HG03175 (cell line): ENCODE measurements at regions not wholly inside any gene's neighbourhood (a gene's known extent, or its start where the extent isn't known, plus 50 kb on each side); places are given as distances from the start of the nearest gene placed in this dataset.
"Not testable (repeated sequence)": the region's sequence is repeated elsewhere in the genome, so short reads cannot be mapped to it uniquely, and the experiment has no call there.

ENCODE experiments used
- ATAC-seq: cut with Tn5 transposase; IDR thresholded peaks from one replicate; pipeline ENCODE4 v1.9.1; 2021; ENCODE audit warnings: mild to moderate bottlenecking, moderate library complexity; ENCODE audit not compliant: unreplicated experiment

DNA sequence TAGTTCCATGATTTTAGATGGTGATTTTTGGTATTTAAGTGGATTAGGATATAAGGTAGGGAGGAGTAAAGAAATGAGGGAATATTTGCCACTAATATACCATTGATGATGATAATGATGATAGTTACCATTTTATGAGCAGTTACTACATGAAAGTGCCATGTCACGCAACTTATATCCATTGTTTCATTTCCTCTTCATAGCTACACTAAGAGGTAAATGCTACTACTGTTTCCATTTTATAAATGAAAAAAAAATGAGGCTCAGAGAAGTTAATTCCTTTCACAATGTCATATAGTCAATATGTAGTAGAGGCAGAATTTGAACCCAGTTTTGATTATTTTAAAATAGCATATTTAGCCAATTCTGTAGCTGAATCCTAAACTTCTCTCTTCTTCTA lies 112.2 kb upstream of the ADRA1B start:
- ATAC-seq, result no peak

DNA sequence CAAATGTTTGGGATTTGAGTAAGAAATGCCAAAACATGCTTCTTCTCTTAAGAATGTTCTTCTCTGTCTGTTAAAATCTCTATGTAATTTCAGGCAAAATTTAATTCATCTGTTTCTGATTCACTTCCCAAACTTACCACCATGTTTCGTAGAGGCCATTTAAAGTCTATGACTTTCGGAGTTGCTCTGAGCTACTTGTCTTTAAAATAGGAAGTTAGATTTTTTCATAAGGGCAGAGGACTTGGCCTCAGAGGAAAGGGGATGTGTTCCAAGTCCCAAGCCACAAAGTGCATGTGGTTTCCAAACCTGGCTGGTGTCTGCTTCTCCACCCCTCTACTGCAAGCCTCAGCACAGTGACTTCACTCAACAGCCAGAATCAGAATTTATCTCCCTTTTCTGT lies 111.3 kb upstream of the ADRA1B start:
- ATAC-seq, result no peak

DNA sequence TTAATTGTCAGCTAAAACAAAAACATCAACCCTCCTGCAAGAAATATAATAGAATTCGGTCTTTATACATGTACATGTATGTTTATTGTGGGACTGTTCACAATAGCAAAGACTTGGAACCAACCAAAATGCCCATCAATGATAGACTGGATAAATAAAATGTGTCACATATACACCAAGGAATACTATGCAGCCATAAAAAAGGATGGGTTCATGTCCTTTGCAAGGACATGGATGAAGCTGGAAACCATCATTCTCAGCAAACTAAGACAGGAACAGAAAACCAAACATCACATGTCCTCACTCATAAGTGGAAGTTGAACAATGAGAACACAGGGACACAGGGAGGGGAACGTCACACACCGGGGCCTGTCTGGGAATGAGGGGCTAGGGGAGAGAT lies 109.1 kb upstream of the ADRA1B start:
- ATAC-seq, result not testable (repeated sequence)

DNA sequence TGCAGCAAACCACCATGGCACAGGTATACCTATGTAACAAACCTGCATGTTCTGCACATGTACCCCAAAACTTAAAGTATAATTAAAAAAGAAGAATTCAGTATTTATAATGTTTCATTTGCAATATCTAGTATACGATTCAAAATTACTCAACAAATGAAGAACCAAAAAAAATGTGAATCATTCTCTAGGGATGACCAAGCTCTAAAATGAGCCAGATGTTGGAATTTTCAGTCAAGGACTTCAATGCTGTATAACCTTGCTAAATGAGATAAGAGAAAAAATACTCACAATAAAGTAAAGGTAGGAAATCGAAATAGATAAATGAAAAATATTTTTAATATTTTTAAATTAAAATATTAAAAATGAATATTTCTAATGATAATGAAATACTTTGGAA lies 108.7 kb upstream of the ADRA1B start:
- ATAC-seq, result no peak

DNA sequence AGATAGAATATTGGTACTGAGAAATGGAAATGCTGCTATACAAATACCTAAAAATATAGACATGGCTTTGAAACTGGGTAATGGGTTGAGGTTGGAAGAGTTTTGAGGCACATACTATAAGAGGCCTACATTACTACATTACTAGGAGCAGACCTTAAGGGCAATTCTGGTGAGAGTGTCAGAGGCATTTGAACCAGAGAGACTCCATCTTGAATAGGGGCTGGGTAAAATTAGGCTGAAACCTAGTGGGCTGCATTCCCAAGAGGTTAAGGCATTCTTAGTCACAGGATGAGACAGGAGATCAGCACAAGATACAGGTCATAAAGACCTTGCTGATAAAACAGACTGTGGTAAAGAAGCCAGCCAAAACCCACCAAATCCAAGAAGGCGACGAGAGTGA lies 104.6 kb upstream of the ADRA1B start:
- no peak for ATAC-seq

DNA sequence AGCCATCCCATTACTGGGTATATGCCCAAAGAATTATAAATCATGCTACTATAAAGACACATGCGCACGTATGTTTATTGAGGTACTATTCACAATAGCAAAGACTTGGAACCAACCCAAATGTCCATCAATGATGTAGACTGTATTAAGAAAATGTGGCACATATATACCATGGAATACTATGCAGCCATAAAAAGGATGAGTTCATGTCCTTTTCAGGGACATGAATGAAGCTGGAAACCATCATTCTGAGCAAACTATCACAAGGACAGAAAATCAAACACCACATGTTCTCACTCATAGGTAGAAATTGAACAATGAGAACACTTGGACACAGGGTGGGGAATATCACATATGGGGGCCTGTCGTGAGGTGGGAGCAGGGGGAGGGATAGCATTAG lies 103.5 kb upstream of the ADRA1B start:
- not testable (repeated sequence) for ATAC-seq

DNA sequence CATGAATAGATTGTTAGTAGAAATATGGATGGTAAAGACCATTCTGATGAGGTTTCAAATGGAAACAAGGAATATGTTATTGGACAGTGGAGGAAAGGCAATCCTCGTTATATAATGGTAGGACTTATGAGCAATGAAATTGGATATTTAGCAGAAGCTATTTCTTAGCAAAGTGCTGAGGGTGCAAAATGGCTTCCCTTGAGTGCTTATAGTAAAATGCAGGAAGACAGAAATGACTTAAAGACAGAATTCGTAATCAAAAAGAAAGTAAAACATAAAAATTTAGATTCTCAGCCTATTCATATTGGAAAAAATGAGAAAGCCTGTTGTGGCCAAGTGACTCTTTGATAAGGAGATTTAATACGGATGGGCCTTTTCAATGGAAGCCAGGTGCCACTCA lies 102.1 kb upstream of the ADRA1B start:
- no peak for ATAC-seq

DNA sequence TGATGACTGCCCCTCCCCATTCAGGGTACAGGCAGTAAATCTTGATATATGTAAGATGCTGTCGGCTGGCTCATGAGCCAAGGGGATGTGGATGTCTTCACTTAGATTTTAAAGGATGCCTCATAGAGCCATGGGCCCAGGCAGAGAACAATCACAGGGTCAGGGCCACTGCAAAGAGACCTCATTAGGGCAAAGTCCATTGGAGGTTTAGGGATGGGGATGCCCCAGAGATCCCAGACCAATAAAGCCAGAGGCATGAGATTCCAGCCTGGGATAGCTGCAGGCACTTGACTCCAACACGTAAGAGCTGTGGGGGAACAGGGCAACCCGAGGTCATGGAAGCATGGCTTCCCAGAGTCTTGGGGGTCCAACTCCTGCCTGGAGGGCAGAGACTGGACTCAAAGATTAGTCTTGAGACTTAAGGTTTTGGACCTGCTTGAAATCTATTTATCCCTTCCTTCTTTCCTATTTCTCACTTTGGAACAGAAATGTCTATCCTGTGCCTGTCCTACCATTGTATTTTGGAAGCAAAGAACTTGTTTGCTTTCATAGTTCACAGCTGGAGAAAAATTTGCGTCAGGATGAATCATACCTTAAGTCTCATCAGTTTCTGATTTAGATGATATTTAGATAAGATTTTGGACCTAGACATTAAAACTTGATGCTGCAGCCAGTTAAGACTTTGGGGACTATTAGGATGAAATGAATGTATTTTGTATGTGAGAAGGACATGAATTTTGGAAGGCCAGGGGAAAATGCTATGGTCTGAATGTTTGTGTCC lies 101.3 kb upstream of the ADRA1B start:
- no peak for ATAC-seq

DNA sequence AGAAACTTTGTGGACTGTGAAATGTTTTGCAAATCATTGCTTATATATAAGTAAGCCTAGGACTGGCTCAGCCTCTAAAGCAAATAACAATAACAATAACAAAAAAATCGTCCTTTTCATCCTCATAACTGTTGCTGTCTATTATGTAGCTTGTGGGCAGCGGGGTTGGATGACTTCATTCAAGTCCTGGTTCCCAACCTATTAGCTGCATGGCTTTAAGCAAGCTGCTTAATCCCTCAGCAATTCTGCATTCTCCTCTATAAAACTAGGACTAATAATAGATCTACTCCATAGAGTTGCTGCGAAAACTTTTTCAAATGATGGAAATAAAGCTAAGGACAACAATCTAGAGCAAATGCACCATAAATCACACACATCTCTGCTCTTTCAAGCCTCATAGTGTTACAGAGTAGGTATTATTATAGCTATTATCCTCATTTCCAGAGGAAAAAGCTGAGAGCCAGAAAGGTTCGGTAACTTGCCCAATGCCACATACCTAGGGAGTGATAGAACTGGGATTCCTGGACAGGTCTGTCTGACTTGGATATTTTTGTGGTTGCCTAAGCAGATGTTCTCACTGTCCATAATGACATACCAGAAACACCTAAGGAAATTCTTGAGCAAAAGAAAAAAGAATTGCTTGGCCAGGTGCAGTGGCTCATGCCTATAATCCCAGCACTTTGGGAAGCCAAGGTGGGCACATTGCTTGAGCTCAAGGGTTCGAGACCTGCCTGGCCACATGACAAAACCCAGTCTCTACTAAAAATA lies 98.8 kb upstream of the ADRA1B start:
- no peak for ATAC-seq

DNA sequence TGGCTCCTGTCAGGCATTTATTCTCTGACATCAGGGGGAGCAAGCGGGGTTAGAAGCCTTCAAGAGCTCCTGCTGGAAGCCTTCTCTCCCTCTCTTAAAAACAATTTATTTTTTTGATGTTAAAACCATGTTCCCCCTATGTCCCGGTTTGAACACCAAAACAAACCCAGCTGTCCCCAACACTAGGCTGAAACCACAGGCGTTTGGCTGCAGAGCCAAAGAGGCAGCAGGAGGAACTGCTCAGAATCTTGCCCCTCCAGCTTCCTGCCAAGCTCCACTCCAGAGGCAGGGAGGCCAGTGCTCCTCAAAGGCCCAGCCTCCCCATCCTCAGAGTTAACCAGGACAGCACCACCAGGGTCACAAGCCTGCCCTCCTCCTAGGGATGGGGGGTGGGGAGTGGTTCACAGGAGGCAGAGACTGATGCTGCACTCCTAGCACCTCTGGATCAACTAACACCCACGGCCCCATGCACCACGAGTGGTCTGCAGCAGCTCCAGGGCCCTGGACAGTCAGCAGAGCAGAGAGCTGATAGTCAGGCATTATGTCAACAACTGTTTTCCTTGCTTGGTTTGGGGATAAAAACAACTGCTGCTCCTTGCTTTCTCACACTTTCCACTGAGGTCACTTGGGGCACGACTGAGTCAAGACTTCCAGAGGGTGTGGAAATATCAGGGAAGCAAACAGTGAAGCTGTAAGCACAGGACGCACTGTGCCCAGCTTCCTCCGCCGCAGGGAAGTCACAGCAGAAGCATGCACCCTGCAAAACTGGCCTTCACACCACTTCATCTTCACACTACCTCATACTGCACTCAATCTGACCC lies 96.5 kb upstream of the ADRA1B start:
- no peak for ATAC-seq

DNA sequence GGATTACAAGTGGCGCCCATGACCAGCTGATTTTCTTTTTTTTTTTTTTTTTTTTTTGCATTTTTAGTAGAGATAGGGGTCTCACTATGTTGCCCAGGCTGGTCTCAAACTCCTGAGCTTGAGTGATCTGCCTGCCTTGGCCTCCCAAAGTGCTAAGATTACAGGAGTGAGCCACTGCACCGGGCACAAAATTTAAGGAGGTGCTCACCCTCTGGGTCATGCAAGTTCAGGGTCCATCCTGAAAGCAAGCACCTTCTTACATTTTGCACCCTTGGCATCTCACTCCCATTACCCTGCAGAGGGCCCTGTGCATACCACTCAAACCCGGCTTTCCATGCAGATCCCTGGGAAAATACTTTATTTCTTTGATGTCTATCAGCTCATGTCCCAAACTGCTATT lies 95.6 kb upstream of the ADRA1B start:
- no peak for ATAC-seq

DNA sequence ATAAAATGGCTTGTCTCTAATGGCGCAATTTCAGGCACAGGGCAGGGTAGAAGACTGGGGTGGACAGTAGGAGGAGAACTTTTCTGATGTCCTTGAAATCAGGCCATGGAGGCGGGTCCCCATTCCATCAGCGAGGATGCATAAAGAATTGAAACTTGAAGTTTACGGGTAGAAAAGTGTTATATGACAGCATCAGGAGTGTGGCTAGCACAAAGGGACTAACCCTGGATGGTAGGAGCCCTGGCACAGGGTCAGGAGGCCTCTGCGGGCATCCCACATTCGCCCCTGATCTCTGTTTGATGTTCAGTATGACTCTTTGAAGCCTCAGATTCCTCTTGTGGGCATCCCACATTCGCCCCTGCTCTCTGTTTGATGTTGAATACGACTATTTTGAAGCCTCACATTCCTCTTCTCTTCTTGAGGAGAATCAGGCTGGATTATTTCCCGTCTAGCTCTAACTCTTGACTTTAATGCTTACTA lies 94.8 kb upstream of the ADRA1B start:
- no peak for ATAC-seq

DNA sequence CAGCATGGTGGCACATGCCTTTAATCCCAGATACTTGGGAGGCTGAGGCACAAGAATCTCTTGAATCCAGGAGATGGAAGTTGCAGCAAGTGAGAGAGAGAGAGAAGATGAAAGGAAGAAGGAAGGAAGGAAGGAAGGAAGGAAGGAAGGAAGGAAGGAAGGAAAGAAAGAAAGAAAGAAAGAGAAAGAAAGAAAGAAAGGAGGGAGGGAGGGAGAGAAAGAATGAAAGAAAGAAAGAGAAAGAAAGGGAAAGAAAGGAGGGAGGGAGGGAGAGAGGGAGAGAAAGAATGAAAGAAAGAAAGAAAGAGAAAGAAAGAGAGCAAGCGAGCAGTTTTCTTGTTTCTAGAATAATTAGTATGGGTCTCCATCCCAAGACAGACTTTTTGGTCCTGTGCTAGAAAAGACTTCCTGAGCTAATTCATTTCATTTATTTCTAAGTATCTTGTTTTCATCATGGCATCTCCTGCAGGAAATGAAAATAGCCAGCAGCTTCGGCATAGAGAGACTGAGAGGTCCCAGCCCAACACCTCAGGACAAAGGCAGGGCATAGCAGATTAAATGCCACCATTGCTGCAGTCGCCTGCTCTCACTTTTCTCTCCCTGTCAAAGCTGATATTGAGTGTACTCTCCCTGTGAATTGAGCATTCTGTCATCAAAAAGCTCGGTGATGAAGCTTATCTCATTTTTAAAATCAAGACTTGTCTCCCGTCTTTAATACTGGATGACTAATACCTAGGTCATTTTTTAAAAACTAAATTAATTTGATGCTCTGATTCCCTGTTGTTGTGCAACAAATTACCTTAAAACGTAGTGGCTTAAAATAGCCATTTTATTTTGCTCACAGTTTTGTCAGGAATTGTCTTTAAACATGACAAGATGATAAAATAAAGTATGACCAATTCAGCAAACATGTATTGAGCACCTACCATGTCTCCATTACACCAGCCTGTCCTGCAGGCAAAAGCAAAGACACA lies 91.8 kb upstream of the ADRA1B start:
- no peak for ATAC-seq

DNA sequence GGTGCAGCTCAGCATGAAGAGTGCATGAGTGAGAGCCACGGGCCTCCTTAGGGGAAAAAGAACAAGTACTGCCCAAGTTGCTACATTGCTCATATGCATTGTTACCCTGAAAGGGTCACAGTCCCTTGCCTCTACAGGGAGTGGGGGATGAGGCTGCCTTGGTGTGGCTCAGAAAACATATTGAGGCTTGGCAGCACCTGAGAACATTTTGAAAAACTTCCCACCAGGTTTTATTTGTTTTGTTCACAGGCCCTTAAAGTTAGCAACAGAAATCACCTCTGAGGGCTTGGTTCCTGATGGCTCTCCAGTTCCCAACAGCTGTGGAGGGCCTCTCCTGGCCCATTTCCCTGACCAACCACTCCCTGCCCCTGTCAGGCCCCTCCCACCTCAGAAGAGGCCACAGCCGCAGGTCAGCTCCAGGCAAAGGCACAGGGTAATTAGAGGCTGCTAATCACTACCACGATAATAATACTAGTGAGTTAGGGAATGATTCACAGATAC lies 90.7 kb upstream of the ADRA1B start:
- no peak for ATAC-seq

DNA sequence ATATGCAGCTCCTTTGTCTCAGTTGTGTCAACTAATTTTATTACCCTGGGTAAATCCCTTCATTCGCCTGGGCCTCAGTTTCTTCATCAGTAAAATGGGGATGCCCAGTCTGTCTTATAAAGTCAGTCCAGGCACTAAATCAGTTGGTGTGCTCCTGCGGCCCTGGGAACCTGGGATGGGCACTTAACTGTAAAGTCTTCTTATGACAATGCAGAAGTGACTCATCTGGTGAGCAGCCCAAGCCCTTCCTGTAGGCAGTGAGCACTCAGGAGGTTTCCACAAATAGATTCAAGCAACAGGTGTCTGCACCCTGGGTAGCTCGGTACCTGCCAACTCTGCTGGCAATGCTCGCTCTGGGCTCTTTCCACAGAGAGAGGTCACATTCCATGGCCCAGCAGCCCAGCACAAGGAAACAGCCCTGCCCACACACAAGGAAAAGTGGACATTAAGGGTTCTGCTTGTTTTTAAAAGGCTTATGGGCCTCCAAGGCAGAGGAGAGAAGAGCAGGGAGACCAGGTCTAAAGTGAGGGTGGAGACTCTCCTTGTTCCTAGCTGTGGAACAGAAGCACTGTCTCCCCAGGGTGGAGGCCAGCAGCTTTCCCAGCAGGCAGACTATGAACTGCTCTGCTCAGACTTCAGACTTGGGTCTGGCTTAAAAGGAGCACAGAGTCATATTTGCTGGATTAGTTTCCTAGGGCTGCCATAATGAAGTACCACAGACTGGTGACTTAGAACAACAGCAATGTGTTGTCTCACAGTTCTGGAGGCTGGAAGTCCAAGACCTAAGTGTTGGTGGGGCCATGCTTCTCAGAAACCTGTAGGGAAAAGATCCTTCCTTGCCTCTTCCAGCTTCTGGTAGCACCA lies 89.7 kb upstream of the ADRA1B start:
- peak; percentile 95 for ATAC-seq

DNA sequence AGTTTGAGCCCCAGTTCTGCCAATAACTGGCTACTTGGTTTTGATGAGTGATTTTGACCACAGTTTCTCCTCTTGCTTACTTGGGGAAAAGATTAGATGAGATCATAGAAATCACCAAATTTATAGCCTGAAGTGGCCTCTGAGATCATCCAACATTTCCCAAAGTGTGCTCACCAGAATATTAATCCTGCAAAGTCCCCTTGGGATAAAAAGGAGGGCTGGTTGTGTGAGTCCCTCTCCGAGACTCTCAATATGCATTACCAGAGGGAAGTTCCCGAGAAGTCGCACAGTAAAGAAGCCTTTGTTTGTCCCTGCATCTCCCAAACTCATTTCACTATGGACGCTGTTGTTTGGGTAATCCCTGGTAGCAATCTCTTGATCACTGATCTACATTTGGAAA lies 88.4 kb upstream of the ADRA1B start:
- no peak for ATAC-seq

DNA sequence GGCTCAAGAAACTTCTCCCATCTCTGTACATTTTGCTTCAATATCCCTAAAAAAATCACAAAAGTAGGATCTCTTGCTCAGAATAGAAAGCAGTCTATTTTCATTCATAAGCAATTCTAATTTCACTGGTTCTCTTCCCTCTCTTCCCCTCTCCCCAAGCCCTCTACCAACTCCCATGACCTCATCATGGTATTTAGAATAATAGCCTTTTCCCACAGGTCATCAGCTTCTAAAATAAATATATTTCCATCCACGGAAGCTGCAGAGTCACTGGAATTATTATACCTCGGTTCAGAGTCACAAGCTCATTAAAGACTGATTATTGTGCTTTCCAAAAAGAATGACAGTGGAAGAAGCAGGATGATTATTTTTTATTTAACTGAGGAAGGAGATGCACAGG lies 84.2 kb upstream of the ADRA1B start:
- ATAC-seq, result no peak

DNA sequence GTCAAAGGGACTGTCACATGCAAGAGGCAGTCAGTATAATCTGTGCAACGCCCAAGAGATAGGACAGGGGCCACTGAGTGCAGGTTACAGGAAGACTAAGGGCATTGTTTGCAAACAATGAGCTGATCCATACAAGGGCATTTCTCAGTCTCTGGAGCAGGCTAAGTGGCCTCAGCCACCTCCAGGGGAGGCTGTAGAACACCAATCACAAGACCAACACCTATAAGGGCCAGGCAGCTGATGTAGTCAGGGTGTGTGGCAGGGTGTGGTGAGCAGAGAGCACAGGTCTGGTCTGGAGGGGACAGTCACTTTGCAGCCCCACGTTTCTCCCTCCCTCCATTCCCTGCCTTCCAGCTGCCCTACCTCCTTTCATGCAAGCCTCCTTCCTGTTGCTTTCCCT lies 83.2 kb upstream of the ADRA1B start:
- ATAC-seq, result no peak

DNA sequence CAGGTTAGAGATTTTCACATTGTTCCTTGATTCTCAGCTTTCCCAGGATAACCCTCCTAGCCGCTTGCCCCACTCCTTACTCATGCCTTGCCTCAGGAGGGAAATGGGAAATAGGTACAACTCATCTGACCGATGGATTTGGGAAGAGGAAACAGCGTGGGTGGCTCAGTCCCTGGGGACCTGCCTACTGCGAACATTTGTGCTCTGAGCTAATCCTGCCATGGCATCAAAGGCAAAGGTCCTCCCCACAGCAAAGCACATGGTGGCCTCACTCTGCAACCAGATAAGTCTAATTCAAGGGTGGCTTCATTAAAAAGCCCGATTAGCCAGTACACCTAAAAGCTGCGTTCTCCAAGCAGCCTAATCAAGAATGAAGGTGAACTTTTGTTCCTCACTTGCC lies 82.4 kb upstream of the ADRA1B start:
- ATAC-seq, result no peak
